ENCODE measurements at regions not wholly inside any gene's neighbourhood (a gene's known extent, or its start where the extent isn't known, plus 50 kb on each side); places are given as distances from the start of the nearest gene placed in this dataset.
A peak's percentile ranks its signal among the peaks of the same experiment; 100 is the strongest.

DNA sequence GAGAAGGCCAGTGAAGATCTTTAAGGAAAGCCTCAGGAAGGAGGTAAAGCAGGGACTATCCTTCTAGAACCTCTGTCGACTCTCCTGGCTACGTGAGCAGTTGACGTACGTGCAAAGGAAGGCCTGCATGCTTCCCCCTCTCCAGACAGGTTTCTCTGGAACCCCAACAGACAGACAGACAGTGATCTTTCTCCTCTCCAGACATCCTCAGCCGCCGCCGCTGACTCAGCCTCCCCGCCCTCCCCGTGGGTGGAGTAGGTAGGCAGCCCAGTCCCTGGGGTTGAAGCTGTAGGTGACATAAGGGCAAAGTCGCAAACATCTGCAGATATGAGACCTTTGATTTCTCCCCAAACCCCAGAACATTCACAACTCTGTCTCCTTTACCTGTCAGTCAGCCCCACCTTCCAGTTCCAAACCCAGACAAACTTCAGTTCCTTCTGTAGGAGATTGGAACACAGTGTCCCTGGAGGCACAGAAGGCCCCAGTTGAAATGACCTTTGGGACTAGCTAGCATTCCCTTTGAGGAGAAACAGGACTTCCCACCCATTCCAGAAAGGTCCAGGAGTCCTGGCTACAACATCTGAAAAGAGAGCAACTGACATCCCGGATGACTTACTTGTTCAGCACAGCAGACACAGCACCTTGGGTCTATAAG, 146.0 kb upstream of the JUN start:
- no peak overlapping the region for H3K4me3 ChIP-seq
- H3K9me3 ChIP-seq, result no peaks in the 10 kb centered on the region
- WGBS (ENCODE audit: insufficient coverage, low coverage, low lambda C conversion rate, missing lambda C conversion rate), result 67% methylated on average over 1 of the region's 11 CpGs
- TF ChIP-seq, protein P1, sequence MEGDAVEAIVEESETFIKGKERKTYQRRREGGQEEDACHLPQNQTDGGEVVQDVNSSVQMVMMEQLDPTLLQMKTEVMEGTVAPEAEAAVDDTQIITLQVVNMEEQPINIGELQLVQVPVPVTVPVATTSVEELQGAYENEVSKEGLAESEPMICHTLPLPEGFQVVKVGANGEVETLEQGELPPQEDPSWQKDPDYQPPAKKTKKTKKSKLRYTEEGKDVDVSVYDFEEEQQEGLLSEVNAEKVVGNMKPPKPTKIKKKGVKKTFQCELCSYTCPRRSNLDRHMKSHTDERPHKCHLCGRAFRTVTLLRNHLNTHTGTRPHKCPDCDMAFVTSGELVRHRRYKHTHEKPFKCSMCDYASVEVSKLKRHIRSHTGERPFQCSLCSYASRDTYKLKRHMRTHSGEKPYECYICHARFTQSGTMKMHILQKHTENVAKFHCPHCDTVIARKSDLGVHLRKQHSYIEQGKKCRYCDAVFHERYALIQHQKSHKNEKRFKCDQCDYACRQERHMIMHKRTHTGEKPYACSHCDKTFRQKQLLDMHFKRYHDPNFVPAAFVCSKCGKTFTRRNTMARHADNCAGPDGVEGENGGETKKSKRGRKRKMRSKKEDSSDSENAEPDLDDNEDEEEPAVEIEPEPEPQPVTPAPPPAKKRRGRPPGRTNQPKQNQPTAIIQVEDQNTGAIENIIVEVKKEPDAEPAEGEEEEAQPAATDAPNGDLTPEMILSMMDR (IDR thresholded peaks at IDR 0.05), result no peak
- no peak for TF ChIP-seq POLR2A (IDR thresholded peaks at IDR 0.05)
- H3K27me3 ChIP-seq, result no peaks in the 10 kb centered on the region
- intact Hi-C loops (cut with DNase I), result no loop called here
- DNase-seq (no peak), ATAC-seq (no peak)
- H3K36me3 ChIP-seq, result no peaks in the 10 kb centered on the region
- H3K4me1 ChIP-seq, result no peaks in the 10 kb centered on the region
- H3K27ac ChIP-seq, result no peak overlapping the region

DNA sequence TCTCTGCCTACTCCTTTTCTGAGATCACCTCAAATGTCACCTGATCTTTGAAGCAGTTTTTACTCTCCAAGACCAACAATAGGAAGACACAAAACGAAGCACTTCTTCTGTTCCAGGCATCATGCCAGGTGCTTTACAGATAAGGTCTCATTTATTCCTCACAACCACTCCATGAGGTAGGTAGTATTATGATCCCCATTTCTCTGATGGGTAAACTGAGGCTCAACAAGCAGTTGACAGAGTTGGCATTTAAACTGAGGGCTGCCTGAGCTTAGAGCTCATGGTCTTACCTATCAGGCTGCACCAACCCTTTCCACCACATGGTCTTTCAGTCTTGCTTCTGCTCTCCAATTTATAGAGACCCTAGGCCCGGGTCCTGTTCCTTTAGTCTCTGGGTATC, 147.2 kb upstream of the JUN start:
- Histone ChIP-seq H3K4me1 (no peaks in the 10 kb centered on the region), H3K27me3 (no peaks in the 10 kb centered on the region), H3K9me3 (no peaks in the 10 kb centered on the region), H3K27ac (no peak overlapping the region), H3K4me3 (no peak overlapping the region), H3K36me3 (no peaks in the 10 kb centered on the region)
- ATAC-seq (no peak), DNase-seq (no peak)
- WGBS (ENCODE audit: insufficient coverage, low coverage, low lambda C conversion rate, missing lambda C conversion rate), result 91% methylated on average over 2 of the region's 2 CpGs
- intact Hi-C loops (cut with DNase I), result no loop called here
- no peak for TF ChIP-seq POLR2A (IDR thresholded peaks at IDR 0.05)

DNA sequence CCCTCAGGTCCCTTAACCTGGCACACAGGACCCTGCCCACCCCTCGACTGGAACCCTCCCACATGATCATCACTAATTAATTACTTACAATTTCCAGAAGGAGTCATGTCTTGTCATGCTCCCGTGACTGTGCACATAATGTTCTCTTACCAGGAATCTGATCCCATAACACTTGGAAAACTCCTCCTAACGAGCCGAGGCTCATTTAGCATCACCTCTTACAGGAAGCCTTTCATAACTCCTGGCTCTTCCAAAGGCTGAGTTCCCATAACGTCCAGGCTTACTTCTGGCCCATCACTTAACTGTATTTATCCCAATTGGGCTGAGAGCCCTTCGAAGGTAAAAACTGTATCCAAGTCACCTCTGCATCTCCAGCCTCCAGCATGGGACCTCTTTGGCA, 147.9 kb upstream of the JUN start:
- ATAC-seq, result no peak
- no peaks in the 10 kb centered on the region for H3K4me1 ChIP-seq
- intact Hi-C loops (cut with DNase I), result no loop called here
- H3K4me3 ChIP-seq, result no peak overlapping the region
- no peak overlapping the region for H3K27ac ChIP-seq
- no peaks in the 10 kb centered on the region for H3K9me3 ChIP-seq
- DNase-seq, result no peak
- TF ChIP-seq, protein P1 (IDR thresholded peaks at IDR 0.05), result no peak
- no peak for TF ChIP-seq POLR2A (IDR thresholded peaks at IDR 0.05)
- WGBS (ENCODE audit: insufficient coverage, low coverage, low lambda C conversion rate, missing lambda C conversion rate), result 82% methylated on average over 6 of the region's 6 CpGs
- H3K27me3 ChIP-seq, result no peaks in the 10 kb centered on the region
- no peaks in the 10 kb centered on the region for H3K36me3 ChIP-seq

DNA sequence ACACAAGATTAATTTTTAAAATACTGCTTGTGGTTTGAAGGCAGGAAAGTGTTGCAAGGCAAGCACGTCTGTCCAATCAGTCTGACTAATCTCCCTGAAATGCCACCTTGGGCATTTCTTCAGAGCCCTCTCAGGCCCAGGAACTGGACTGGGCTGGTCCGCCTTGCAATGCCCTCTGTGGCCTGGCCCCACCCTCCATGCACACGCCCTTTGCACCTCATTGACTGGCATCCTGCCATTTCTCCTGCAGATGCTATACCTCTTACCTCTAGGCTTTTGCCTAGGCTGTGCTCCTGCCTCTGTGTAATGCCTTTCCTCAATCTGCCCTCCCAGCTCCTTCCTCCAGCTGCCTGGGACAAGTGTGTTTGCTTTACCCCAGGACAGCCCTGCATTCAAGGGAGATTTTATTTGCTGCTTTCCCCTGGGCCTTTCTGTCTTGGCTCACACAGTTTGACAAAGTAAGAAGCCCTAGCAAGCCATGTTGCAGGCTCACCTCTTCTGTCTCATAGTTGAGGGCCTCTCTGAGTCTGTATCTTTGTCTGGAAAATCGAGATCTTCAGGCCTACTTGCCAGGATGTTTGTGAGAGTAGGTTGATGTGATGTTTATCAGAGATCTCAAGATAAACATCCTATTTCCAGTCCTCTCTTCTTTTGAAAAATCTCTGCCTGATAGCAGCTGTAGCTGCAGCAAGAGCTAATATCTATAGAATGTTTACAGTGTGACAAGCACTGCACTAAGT, 149.2 kb upstream of the JUN start:
- Histone ChIP-seq H3K27me3 (no peaks in the 10 kb centered on the region), H3K27ac (no peak overlapping the region), H3K36me3 (no peaks in the 10 kb centered on the region), H3K4me1 (no peaks in the 10 kb centered on the region), H3K9me3 (no peaks in the 10 kb centered on the region), H3K4me3 (no peak overlapping the region)
- ATAC-seq (peak; percentile 78 to 91 (median 85)), DNase-seq (peak; percentile 44 to 64 (median 56))
- TF ChIP-seq, protein P1 (IDR thresholded peaks at IDR 0.05), result no peak
- no peak for TF ChIP-seq POLR2A (IDR thresholded peaks at IDR 0.05)
- intact Hi-C loops (cut with DNase I), result no loop called here
- 29% methylated on average over 3 of the region's 4 CpGs for WGBS (ENCODE audit: insufficient coverage, low coverage, low lambda C conversion rate, missing lambda C conversion rate)

DNA sequence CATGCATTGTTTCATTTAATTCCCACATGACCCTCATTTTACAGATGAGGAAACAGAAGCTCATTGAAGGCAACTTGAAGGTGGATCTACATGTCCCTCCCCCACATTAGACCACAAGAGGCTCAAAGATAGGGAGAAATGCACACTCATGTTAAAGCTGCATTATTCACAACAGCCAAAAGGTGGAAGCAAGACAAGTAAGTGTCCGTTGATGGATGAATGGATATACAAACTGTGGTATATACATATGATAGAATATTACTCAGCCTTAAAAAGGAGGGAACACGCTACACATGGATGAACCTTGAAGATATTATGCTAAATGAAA, 149.7 kb upstream of the JUN start:
- H3K27ac ChIP-seq, result no peak overlapping the region
- DNase-seq, result no peak
- H3K36me3 ChIP-seq, result no peaks in the 10 kb centered on the region
- intact Hi-C loops (cut with DNase I), result no loop called here
- H3K4me3 ChIP-seq, result no peak overlapping the region
- H3K27me3 ChIP-seq, result no peaks in the 10 kb centered on the region
- TF ChIP-seq POLR2A (IDR thresholded peaks at IDR 0.05), result no peak
- TF ChIP-seq, protein P1 (IDR thresholded peaks at IDR 0.05), result no peak
- H3K4me1 ChIP-seq, result no peaks in the 10 kb centered on the region
- 100% methylated on average over 2 of the region's 2 CpGs for WGBS (ENCODE audit: insufficient coverage, low coverage, low lambda C conversion rate, missing lambda C conversion rate)
- ATAC-seq, result no peak
- no peaks in the 10 kb centered on the region for H3K9me3 ChIP-seq
